ENCODE measurements at regions not wholly inside any gene's neighbourhood (a gene's known extent, or its start where the extent isn't known, plus 50 kb on each side); places are given as distances from the start of the nearest gene placed in this dataset.

GRCh38 chr15:70555713-70556112 lies 207.6 kb downstream of the UACA start:
- FAIRE-seq: no peak

- no peak for FAIRE-seq
Observed at GRCh38 chr15:70547846-70548487, 215.4 kb downstream of the UACA start.

- FAIRE-seq: no peak
Observed at GRCh38 chr15:70545526-70545925, 217.8 kb downstream of the UACA start.

GRCh38 chr15:70541511-70541910 lies 221.8 kb downstream of the UACA start:
- FAIRE-seq: no peak

- FAIRE-seq: no peak
Observed at GRCh38 chr15:70539912-70540530, 223.3 kb downstream of the UACA start.

- FAIRE-seq: no peak
Observed at GRCh38 chr15:70539409-70539808, 223.9 kb downstream of the UACA start.

GRCh38 chr15:70538278-70538677 lies 225.1 kb downstream of the UACA start:
- no peak for FAIRE-seq

GRCh38 chr15:70535955-70536338 lies 227.4 kb downstream of the UACA start:
- FAIRE-seq: no peak

GRCh38 chr15:70535071-70535954 lies 228.0 kb downstream of the UACA start:
- no peak for FAIRE-seq

- FAIRE-seq: no peak
Observed at GRCh38 chr15:70533931-70534742, 229.2 kb downstream of the UACA start.

GRCh38 chr15:70532531-70533186 lies 230.7 kb downstream of the UACA start:
- no peak for FAIRE-seq

GRCh38 chr15:70531576-70531975 lies 231.8 kb downstream of the UACA start:
- no peak for FAIRE-seq

- FAIRE-seq: no peak
Observed at GRCh38 chr15:70530906-70531305, 232.5 kb downstream of the UACA start.

- FAIRE-seq: no peak
Observed at GRCh38 chr15:70530503-70530902, 232.9 kb downstream of the UACA start.

- no peak for FAIRE-seq
Observed at GRCh38 chr15:70530017-70530499, 233.3 kb downstream of the UACA start.

- FAIRE-seq: no peak
Observed at GRCh38 chr15:70528816-70529215, 234.5 kb downstream of the UACA start.

- no peak for FAIRE-seq
Observed at GRCh38 chr15:70528270-70528706, 235.1 kb downstream of the UACA start.

GRCh38 chr15:70526974-70527325 lies 236.4 kb downstream of the UACA start:
- no peak for FAIRE-seq

- no peak for FAIRE-seq
Observed at GRCh38 chr15:70526221-70526973, 237.0 kb downstream of the UACA start.

- no peak for FAIRE-seq
Observed at GRCh38 chr15:70525551-70525950, 237.8 kb downstream of the UACA start.

GRCh38 chr15:70524470-70524869 lies 238.9 kb downstream of the UACA start:
- no peak for FAIRE-seq

GRCh38 chr15:70523616-70524015 lies 239.7 kb downstream of the UACA start:
- FAIRE-seq: no peak
